Brain microvascular endothelial cell (primary cell): ENCODE measurements at regions not wholly inside any gene's neighbourhood (a gene's known extent, or its start where the extent isn't known, plus 50 kb on each side); places are given as distances from the start of the nearest gene placed in this dataset.

Experiments used
- DNase-seq: peaks from one replicate; pipeline ENCODE4 v3.0.0-alpha.2; 2020
- H3K27ac ChIP-seq: fragments of 250-450 bp; sonication (Bioruptor Pico); 2 replicates; pipeline ENCODE4 v1.5.1; 2020; ENCODE audit warnings: mild to moderate bottlenecking, moderate library complexity
- H3K27me3 ChIP-seq: fragments of 250-450 bp; sonication (Bioruptor Pico); replicated peaks from 2 replicates; pipeline ENCODE4 v1.5.1; 2020; ENCODE audit warnings: mild to moderate bottlenecking
- H3K36me3 ChIP-seq: fragments of 250-450 bp; sonication (Bioruptor Pico); replicated peaks from 2 replicates; pipeline ENCODE4 v1.5.1; 2020; ENCODE audit warnings: mild to moderate bottlenecking
- H3K4me3 ChIP-seq: 2 replicates; pipeline ENCODE4 v1.5.1; 2011; ENCODE audit warnings: low read depth, mild to moderate bottlenecking, control low read depth, low read length, moderate library complexity
- in situ Hi-C: cut with HindIII; loops from 2 replicates; pipeline ENCODE4 v1.10.0; 2017; ENCODE audit warnings: low sequenced_read_pairs, low pct_ligation_motif_present
- TF ChIP-seq, protein P1 (sequence below): IDR thresholded peaks from 2 replicates; pipeline ENCODE4 v1.5.1; 2011; ENCODE audit warnings: low read depth, mild to moderate bottlenecking, moderate library complexity, low read length, control low read depth, inconsistent platforms; ENCODE audit errors: missing control alignments

DNA sequence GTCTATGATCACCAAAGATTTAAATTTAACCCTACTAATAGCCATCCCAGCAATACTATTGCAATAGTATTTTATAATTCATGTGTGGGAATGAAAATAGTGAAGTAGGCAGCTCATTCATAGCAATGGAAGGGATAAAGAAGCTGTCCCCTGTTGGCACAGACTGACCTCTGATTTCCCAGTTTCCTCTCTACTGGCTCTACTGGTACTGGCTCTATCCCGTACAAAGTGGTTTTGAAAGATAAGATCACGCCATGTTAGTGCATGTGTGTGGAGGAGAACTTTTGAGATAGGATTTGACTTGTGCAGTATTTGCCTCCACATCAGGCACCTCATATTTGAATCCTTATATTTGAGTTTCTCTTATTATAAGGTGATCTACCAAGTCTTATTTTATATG, 227.3 kb upstream of the ADGRL2 start:
- Histone ChIP-seq H3K36me3 (no peaks in the 10 kb centered on the region), H3K27ac (no peak overlapping the region), H3K27me3 (no peaks in the 10 kb centered on the region), H3K4me3 (no peak overlapping the region)
- in situ Hi-C loops = no loop called here
- TF ChIP-seq, protein P1, sequence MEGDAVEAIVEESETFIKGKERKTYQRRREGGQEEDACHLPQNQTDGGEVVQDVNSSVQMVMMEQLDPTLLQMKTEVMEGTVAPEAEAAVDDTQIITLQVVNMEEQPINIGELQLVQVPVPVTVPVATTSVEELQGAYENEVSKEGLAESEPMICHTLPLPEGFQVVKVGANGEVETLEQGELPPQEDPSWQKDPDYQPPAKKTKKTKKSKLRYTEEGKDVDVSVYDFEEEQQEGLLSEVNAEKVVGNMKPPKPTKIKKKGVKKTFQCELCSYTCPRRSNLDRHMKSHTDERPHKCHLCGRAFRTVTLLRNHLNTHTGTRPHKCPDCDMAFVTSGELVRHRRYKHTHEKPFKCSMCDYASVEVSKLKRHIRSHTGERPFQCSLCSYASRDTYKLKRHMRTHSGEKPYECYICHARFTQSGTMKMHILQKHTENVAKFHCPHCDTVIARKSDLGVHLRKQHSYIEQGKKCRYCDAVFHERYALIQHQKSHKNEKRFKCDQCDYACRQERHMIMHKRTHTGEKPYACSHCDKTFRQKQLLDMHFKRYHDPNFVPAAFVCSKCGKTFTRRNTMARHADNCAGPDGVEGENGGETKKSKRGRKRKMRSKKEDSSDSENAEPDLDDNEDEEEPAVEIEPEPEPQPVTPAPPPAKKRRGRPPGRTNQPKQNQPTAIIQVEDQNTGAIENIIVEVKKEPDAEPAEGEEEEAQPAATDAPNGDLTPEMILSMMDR = no peak
- no peak for DNase-seq

DNA sequence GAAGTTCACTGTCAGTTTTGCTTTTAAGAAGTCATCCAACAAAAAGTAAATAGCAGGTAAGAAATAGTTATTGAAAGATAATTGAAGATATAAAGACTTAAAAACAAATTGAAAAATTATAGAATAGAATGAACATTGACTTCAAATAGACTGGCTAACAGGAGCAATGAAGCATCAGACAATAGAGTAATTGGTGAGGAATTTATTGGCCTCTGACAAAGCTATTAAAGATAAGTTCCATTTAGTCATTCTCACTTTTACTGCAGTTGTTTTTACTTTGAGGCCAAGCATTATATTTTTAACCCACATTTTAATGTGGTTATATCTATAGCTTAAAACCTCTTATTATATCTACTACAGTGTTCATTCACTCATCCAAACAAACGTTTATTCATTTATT, 228.8 kb upstream of the ADGRL2 start:
- Histone ChIP-seq H3K4me3 (no peak overlapping the region), H3K27me3 (no peaks in the 10 kb centered on the region), H3K36me3 (no peaks in the 10 kb centered on the region), H3K27ac (no peak overlapping the region)
- in situ Hi-C loops = no loop called here
- no peak for DNase-seq
- TF ChIP-seq, protein P1 = no peak

DNA sequence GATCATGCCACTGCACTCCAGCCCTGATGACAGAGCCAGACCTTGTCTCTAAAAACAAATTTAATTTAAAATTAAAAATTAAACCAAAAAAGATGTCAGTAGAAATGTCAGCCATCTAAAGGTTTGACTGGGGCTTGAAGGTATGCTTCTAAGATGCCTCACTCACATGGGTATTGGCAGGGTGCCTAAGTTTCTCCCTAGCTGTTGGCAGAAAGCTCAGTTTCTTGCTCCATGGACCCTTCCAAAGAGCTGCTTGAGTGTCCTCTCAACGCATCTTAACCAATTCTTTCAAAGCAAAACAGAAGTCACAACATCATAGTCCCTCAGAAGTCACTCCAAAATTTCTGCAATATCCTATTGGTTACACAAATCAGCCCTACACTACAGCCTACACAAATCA, 231.0 kb upstream of the ADGRL2 start:
- DNase-seq = no peak
- in situ Hi-C loops = no loop called here
- Histone ChIP-seq H3K4me3 (no peak overlapping the region), H3K27me3 (no peaks in the 10 kb centered on the region), H3K27ac (no peak overlapping the region), H3K36me3 (no peaks in the 10 kb centered on the region)
- TF ChIP-seq, protein P1 = no peak

DNA sequence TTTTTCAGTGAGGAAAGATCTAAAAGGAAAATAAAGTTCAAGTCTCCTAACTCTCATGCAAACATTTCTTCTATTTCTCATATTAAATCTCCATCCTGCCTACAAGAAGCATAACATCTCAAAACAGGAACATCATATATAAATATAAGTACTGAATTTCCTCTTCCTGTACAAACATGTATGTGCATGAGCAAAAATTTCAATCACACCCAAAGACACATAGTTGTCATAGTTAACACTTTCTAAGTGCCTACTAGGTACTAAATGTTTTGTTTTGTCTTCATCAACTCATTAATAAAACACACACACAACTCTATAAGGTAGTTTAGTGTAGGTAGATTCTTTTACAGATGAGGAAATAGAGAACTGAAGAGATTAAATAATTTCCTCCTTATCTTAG, 237.1 kb upstream of the ADGRL2 start:
- in situ Hi-C loops = no loop called here
- Histone ChIP-seq H3K36me3 (no peaks in the 10 kb centered on the region), H3K4me3 (no peak overlapping the region), H3K27ac (no peak overlapping the region), H3K27me3 (no peaks in the 10 kb centered on the region)
- DNase-seq = no peak
- TF ChIP-seq, protein P1 = no peak

DNA sequence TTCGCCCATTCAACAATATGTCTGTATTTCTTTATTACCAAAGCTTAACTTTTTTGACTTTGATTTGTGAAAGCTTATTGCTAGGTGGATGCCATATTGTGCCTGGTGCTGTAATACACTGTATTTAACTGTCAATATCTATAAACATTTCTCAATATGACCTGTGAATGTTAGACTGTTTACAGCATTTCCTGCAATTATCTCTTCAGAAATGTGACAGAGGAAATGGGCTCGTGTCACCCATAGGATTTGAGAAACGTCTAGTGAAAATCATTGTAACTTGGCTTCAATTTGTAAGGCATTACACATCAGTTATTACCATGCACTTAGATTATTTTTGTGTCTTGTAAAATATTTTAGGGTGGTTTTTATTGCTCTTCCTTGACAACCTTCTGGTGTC, 237.8 kb upstream of the ADGRL2 start:
- Histone ChIP-seq H3K27ac (no peak overlapping the region), H3K4me3 (no peak overlapping the region), H3K27me3 (no peaks in the 10 kb centered on the region), H3K36me3 (no peaks in the 10 kb centered on the region)
- no peak for DNase-seq
- in situ Hi-C loops = no loop called here
- TF ChIP-seq, protein P1 = no peak

DNA sequence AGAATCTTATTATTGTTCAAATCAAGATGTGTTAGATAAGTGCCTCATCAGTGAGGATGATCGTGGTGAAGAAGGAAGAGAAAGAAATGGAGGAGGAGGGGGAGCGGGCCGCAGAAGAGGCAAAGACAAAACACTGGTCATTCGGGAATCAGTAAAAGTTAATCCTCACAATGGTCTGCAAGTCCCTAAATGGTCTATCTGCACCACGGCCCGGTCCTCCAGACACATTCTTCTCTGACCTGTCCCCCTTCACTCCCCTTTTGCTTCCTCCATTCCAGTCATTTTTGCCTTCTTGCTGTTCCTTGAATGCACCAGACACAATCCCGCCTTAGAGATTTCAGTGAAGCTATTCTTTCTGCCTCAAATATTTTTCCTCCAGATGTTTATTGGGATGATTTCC, 240.1 kb upstream of the ADGRL2 start:
- Histone ChIP-seq H3K4me3 (no peak overlapping the region), H3K36me3 (no peaks in the 10 kb centered on the region), H3K27ac (no peak overlapping the region), H3K27me3 (no peaks in the 10 kb centered on the region)
- TF ChIP-seq, protein P1 = no peak
- in situ Hi-C loops = no loop called here
- no peak for DNase-seq
